OCI-M1 (cell line): ENCODE measurements at regions not wholly inside any gene's neighbourhood (a gene's known extent, or its start where the extent isn't known, plus 50 kb on each side); places are given as distances from the start of the nearest gene placed in this dataset.

Experiments used
- DNase-seq: peaks from one replicate; lab custom pipeline; 2025; lab: John Stamatoyannopoulos, UW

DNA sequence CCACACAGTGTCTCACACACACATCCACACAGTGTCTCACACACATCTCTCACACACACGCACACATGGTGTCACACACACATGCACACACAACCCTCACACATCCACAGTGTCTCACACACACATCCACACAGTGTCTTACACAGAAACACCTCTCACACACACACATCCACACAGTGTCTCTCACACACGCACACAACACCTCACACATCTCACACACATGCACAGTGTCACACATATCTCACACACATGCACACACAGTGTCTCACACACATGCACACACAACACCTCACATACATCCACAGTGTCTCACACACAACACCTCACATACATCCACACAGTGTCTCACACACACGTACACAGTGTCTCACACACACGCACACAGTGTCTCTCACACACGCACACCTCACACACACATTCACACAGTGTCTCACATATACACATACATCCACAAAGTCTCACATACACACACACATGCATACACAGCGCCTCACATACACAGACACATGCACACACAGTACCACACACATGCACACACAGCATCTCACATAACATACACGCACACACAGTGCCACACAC, 473.9 kb upstream of the HS6ST1 start:
- DNase-seq = no peak

DNA sequence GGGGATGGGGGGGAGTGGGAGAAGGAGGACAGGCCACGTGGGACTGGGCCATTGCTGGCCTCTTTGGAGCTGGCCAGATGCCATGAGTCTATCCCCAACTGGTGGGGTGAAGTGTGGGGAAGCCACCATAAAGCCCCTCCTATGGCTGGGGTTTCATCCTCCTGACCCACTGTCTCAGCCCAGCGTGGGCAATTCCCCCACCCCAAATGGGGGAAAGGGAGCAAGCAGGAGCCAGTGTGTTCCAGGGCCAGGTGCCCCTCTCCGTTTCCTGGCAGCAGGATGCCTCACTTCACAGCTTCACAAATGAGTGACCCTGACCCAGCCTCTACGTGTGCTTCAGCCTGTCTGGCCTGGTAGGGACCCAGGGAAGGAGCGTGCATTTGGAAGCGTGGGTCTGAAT, 474.7 kb upstream of the HS6ST1 start:
- no peak for DNase-seq

DNA sequence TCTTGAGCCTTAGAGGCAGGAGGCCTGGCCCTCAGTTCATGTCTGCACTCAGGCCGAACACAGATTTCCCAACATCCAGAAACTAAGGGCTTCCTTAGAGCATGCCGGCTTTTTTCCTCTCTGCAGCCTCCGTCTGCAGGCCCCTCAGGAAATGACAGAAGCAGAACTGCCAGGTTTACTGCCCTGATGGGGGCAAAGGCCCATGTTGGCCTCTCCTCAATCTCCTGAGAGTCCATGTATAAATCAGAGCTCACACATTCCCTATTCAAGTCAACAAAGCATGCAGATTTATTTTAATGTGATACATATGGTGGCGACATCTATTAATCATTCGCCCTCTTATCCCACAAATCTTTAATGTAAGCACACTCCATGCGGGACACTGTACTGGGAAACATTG, 475.6 kb upstream of the HS6ST1 start:
- DNase-seq = no peak

DNA sequence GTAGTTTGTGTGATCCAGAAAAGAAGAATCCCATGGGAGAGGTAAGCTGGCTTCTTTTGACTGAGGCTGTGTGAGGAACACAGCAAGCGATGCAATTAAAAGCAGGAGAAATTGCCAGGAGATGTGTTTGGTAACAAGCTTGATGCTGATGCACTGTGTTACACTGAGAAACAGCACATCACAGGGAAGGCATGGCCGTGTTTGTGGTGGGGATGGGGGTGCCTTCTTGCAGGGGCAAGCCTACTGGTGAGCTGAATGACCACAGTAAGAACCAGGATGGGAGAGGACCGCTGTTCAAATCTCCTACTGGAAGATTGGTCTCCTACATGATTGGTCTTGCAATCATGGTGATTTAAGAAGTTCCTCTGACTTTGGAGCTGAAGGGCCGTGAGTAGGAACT, 477.7 kb upstream of the HS6ST1 start:
- no peak for DNase-seq

DNA sequence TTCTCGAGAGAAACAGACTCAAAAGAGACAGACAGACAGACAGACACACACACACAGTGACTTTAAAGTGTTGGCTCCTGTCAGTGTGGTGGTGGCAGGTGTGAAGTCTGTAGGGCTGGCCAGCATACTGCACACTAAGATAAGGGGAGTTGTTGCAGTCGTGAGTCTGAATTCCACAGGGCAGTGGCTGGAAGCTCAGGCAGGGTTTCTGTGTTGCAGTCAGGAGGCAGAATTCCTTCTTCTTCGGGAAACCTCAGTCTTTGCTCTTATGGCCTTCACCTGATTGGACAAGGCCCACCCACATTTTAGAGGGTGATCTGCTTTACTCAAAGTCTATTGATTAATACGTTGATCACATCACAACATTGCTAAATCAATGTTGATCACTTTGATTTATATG, 478.4 kb upstream of the HS6ST1 start:
- no peak for DNase-seq

DNA sequence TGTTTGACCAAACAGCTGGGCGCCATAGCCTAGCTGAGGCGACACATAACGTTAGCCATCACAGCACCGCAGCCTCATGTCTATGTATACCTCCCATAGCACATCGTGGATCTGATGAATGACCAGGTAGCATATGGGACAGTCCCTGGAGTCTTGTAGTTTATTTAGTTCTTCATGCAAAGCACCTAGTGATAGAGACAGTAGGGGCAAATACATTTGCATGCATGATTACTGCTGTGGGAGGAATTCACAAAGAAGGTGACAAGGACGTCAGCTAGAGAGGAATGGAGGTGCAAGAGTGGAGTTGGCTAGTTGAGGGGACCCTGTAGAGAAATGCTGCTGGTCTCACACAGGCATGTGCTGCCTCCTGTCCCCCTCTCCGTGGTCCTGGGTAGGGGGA, 478.9 kb upstream of the HS6ST1 start:
- no peak for DNase-seq

DNA sequence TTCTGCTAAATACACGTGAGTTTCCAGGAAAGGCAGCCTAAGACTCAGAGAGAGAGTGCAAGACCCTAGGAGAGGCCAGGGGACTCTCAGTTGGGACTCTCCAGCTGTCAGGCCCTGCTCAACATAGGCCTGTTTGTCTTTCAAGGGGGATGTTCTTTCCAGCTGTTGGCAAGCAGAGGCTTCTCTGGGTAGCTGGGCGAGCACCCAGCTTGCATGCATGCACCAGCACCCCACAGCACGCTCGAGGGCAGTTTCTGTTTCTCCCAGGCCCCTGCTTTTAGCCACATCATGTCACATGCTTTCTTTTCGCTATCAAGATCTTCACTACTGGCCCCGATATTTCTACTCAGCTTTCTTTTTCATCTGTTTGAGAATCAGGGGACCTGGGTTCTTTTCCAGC, 479.3 kb upstream of the HS6ST1 start:
- peak; percentile 6 for DNase-seq

DNA sequence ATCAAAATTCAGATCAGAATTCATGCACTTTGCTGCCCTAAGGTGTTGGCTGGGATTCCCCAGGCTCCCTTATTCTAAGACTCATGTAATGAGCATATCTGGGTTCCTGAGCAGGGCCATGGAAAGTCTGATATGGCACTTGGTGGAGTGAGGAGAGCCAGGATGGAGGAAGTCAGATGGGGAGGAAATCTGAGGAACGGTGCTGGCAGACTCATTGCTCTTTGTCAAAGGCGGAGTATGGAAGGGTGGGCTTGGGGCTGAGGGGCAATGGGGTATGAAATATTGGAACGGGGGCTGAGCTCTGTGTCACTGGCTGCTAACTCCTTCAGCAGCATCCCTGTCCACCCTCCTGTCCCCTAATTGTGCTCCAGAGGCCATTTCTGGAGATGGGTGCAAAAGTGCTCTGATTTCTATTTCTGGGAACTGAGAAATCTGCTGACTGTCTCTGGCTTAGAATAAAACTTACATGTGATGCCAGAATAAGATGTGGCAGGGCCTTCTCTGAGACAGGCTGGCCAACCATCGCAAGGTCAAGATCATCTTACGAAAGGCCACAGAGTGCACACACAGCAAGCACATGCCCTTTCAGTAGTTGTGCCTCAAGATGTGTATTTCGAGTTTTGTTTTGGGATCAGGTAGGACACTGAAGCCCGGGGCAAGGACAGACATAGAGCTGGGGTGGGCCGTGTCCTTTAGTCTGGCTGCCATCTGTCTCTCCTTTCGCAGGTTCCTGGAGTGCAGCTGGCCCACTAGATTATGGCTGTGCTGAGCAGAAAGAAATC, 480.0 kb upstream of the HS6ST1 start:
- no peak for DNase-seq

DNA sequence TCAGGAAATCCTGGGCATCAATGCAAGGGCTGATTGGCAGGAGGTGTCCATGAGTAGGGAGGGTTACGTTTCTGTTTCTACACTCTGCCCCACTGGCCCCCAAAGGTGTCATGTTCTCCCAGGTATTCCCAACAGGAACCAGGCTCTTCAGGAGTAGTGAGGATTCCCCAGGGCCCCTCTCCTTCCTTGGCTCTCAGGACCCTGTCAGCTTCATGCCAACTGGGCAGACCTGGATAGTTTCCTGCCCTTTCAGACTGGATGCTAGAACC, 480.6 kb upstream of the HS6ST1 start:
- DNase-seq = no peak

DNA sequence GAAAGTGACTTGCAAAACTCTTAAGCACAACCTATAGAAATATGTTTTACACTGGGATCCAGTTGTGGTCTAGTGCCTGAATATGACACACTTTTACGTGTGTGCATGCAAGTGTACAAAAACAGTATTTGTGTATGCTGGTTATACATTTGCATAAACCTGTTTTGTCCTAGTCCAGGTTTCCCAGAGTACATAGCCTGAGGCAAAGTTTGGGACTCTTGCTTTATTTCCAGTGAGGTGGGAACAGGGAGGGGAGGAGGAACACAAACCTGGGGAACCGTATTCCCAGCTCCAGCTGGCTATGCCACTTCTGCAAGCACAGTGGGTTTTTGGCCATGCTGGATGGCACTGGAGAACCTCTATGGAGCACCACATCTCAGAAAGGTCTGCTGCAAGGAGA, 481.1 kb upstream of the HS6ST1 start:
- DNase-seq = no peak

DNA sequence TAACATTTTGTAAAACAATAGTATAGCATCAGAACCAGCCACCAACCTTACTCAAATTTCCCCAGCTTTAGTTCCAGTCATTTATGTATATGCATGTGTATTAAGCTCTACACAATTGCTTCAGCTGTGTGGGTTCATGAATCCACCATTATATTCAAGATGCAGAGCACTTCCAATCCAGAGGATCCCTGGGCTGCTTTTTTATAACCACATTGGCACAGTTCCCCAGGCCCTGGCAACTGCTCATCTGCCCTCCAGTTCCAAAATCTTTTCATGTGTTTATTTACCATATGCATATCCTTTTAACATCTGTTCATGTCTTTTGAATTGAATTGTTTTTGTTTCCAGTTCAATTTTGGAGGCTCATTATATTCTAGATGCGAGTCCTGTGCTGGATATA, 482.9 kb upstream of the HS6ST1 start:
- no peak for DNase-seq

DNA sequence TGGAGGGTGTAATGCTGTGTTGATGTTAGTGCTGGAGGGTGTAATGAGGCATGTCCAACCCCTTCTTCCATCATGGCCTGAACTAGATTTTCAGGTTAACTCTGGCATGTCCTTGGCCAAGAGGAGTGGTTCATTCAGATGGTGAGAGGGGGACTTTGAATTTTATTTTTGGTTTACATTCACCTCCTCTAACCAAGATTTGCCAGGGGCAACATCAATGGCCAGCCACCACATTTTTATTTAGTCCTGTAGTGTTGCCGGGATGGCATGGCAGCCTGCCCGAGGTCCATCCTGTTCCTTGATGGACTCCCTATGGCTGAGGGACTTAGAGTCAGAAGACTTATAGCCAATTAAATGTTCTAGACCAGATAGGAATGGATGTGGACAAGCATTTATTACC, 484.6 kb upstream of the HS6ST1 start:
- DNase-seq = no peak

DNA sequence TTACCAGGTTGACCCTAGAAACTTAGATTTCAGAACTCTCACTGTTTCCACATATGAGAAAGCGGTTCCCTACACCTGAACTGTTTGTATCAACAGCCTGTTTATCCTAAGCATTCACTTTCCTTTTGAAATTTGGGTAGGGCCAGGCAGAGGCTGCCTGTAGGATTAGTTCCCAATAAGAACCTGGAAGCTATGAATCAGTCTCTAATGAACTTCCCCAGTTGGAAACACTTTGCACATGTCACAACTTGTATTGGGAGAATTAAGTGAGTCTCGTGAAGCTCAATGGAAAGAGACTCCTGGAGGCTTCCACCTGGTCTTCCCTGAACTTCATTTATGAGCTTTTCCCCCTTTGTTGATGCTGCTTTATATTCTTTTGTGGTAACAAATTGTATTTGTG, 486.6 kb upstream of the HS6ST1 start:
- DNase-seq = no peak

DNA sequence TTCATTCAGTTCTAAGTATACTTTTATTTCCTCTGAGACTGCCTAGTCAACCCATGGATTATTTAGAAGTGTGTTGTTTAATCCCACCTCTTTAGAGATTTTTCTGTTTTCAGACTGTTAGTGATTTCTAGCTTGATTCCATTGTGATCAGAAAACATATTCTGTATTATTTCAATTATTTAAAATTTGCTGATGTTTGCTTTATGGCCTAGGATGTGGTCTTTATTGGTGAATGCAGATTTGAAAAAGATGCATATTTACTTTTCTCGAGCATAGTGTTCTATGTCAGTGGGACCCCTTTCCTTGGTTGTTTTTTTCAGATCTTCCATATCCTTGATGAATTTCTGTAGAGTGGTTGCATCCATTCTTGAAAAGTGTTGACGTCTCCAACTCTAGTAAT, 487.2 kb upstream of the HS6ST1 start:
- DNase-seq = no peak

DNA sequence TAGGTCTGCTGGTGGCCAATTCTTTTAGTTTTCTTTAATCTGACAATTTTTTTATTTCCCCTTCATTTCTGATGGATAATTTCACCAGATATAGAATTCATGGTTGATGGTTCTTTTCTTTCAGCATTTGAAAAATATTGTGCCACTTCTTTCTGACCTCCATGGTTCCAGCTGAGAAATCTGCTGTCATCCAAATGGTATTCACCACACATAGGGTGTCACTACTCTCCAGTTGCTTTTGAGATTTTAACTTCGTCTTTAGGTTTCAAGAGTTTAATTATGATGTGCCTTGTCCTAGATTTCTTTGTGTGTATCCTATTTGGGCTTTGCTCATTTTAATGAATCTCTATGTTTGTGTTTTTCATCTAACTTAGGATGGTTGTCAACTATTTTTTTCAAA, 488.6 kb upstream of the HS6ST1 start:
- DNase-seq = no peak

DNA sequence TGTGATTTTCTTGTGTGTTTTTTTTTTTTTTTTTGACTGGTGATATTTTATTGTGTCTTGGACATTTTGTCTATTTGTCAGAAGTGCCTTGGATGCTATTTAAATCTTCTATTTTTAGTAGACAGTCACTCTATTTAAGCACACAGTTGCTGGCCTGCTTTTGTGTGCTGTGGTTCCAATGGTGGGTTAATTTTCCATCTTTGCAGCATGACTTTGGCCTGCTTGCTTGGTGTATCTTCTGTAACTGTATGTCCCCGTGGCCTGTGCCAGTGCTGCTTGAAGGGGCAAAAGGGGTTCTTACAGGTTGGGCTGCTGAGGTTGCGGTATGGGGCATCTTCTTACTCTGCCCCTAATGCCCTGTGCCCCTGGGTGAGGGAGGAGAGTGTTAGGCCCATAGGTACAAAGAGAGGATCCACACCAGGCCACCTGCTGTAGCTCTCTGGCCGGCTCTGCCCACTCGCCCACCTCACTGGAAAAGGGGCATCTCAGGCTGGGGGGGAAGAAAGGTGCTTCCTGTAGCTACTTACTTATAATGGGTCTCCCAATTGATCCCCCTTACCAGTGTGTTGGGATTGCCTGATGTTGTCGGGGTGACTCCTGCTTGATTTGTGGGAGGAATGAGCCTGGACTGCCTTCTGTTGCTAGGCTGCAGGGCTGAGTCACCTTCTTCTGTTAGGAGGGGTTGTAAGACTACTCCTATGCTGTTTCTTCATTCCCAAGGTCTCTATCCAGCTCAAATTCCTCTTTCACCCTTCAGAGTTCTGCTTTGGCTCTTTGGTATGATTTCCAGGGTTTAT, 490.0 kb upstream of the HS6ST1 start:
- no peak for DNase-seq

DNA sequence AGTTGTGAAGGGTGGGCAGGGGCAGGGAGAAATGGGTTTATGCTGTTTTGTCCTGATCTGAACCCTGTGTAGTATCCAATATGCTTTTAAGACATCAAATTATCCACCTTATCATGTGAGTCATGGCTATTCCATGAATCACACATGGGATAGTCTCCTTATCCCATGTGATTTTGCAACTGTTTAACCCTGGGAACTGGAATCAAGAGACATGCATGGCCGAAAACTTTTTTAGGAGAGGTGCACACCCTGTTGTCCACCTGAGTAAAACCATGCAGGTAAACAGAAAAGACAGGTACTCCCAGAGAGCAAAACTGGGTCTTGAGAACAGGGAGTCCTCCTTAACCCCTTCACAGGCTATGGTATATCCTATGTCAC, 490.6 kb upstream of the HS6ST1 start:
- no peak for DNase-seq

DNA sequence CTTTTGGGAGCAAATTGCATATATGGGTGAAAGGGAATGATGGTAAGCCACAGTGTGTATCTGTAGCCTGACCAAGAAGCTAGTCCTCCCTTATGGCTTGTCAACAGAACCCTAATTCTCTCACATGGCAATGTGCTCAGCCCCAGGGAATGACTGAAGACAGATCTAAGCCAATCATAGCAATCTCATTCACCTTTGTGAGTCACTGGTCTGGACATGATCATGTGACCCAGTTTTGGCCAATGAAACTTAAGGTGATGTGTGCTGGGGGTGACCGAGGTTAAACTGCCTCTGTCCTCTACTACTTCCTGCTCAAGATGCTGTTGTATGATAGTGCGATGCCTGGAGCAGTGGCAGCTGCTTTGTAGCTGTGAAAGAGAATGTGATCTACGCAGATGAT, 491.2 kb upstream of the HS6ST1 start:
- DNase-seq = no peak

DNA sequence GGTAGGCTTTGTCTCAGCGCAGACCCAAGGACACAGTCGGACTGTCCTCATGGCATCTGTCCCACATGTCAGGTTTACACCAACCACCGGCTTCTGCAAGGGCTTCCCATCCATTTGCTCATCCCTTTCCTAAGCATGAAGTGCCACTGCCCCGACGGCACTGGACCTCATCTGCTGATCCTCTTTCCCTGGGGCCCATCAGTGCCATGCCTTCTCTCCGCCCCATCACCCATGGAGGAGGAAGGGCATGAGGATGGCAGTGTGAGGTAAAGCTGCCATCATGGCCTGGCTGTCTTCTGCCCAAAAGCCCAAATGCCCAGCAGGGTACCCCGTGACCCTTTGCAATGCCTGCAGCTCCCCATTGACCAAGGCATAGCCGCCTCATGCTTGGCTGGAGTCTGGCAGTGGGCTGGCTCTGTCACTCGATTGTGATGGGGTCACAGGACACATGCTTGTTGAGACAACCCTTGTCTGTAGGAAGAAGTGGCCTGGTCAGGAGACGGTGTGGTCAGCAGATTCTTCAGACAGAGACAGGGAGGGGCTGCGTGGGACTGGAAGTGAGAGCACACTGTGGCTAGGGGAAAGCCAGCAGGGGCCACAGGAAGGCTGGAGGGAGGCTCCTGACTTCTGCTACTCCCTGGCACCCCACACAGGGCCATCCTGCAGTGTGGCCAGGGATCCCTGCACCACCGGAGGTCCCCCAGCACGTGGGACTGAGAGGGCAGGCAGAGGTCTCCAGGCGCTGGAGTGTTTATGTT, 493.7 kb upstream of the HS6ST1 start:
- no peak for DNase-seq

DNA sequence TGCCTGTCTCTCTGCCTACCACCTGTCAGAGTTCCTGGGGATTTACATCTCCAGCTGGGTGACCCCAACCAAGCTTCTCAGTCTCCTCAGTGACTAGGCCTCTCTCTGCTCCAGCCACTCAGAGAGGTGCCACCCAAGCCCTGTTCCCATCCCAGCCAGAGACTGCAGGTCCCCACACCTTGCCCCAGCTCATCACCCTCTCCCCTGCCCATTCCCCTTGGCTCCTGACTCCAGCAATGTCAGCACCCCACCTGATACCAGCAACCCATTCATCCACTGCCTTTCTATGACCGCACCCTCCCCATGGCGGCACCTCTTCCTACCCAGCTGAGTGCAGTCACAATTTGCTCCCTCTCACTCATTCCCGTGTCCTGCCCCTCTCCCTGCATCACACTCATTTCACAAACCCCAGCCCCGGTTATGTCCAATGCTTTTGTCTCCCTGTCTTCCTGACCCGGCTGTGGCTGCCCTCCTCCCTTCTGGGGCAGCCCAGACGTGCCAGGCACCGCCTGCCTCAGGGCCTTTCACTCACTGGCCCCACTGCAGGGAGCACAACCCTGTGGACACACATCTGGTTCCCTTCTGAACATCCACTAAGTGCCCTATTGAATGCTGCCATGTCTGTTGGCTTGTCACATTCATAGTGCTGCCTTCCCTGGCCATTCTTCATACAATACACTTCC, 494.8 kb upstream of the HS6ST1 start:
- no peak for DNase-seq

DNA sequence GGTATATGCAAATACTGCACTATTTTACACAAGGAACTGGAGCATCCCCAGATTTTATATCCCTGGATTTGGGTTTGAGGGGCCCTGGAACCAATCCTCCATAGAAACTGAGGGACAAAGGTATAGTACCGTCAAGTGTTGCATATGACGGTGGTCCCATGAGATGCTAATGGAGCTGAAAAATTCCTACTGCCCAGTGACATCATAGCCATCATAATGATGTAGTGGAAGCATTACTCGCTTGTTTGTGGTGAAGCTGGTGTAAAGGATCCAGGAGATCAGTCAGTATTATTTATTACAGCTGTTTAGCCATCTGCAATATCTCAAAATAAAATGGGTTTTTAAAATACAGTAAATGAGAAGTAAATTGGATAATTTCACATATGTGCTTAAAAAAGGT, 496.6 kb upstream of the HS6ST1 start:
- DNase-seq = no peak

DNA sequence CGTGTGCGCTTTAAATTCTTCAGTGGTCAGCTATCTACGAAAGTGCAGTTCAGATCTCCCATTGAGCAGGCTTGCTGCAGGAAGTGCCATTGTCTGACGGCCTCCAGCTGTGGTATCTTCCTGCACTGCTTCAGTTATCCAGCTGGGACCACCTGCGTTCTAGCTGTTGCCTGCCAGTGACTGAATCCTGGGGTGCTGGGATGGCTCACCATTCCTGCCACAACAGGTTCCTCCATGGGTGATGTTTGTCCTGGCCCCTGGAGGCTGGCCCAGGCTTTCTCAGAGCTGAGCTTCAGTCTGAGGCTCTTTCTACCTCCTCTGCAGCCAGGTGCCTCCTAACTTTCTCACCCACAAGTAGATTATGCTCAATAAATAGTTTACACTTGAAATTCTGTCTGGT, 498.5 kb upstream of the HS6ST1 start:
- no peak for DNase-seq
